GM12878 (cell line): ENCODE measurements at regions not wholly inside any gene's neighbourhood (a gene's known extent, or its start where the extent isn't known, plus 50 kb on each side); places are given as distances from the start of the nearest gene placed in this dataset.

Source experiments
- ATAC-seq: fragments of 200-7000 bp; cut with Tn5 transposase; 3 replicates; pipeline ENCODE4 v1.9.1; 2020; ENCODE audit warnings: mild to moderate bottlenecking, moderate library complexity
- BruUV-seq: library from RNA; stranded (reverse); fragments of 400-500 nt; replicated peaks from 2 replicates; lab custom pipeline; 2021; lab: Mats Ljungman, UMichigan
- CTCF ChIA-PET: fragments of 300-600 bp; sonication (Branson Sonifier 250); formaldehyde crosslinking; extraction: SDS; loops from one replicate; lab custom pipeline; 2021; ENCODE audit warnings: inconsistent platforms; lab: Yijun Ruan, JAX
- POLR2A ChIA-PET: fragments of 350-600 bp; formaldehyde crosslinking; extraction: SDS; loops from one replicate; lab custom pipeline; 2021; ENCODE audit warnings: inconsistent platforms; lab: Charles Lee
- RAD21 ChIA-PET: fragments of 300-600 bp; sonication (Branson Sonifier 250); formaldehyde crosslinking; loops from one replicate; lab custom pipeline; 2023; ENCODE audit warnings: antibody characterized with exemption; ENCODE audit not compliant: unreplicated experiment; lab: Charles Lee
- SMC1A ChIA-PET: fragments of 300-600 bp; sonication (Branson Sonifier 250); formaldehyde crosslinking; loops from one replicate; lab custom pipeline; 2023; ENCODE audit not compliant: unreplicated experiment, uncharacterized antibody; lab: Charles Lee
- DNase-seq: peaks from one replicate; pipeline ENCODE4 v3.0.0-alpha.2; 2011; ENCODE audit warnings: low read depth, low spot score
- FAIRE-seq: peaks from 3 replicates; lab custom pipeline; 2011; peaks lifted over from hg19 to GRCh38; lab: Jason Lieb, UNC
- H2AFZ ChIP-seq: 2 replicates; pipeline ENCODE4 v1.6.0; 2011; ENCODE audit warnings: low read depth, low read length, control low read depth; ENCODE audit not compliant: control insufficient read depth
- H3K27ac ChIP-seq: 2 replicates; pipeline ENCODE4 v1.5.1; 2011; ENCODE audit warnings: control low read depth; ENCODE audit not compliant: control insufficient read depth, insufficient read depth
- H3K27me3 ChIP-seq, 2 experiments: replicated peaks in 1 of 2; 2 replicates each; pipeline versions ENCODE4 v1.6.0 to v1.6.1; 2011; ENCODE audit warnings: low read length in 1 of 2; ENCODE audit not compliant: control insufficient read depth in 2 of 2, insufficient read depth in 2 of 2
- H3K36me3 ChIP-seq, 2 experiments: 2 replicates each; pipeline ENCODE4 v1.5.1; 2011; ENCODE audit warnings: low read length in 1 of 2; ENCODE audit not compliant: control insufficient read depth in 2 of 2, insufficient read depth in 2 of 2
- H3K4me1 ChIP-seq: 2 replicates; pipeline ENCODE4 v1.6.1; 2011; ENCODE audit warnings: mild to moderate bottlenecking, low read length, moderate library complexity, mixed read lengths; ENCODE audit not compliant: control insufficient read depth, insufficient read depth
- H3K4me2 ChIP-seq: 2 replicates; pipeline ENCODE4 v1.6.0; 2011; ENCODE audit warnings: control low read depth; ENCODE audit not compliant: control insufficient read depth, insufficient read depth
- H3K4me3 ChIP-seq: fragments of 200-600 bp; sonication (generic); 2 replicates; pipeline ENCODE4 v1.5.1; 2016
- H3K79me2 ChIP-seq: 2 replicates; pipeline ENCODE4 v1.6.0; 2011; ENCODE audit warnings: low read length; ENCODE audit not compliant: control insufficient read depth, insufficient read depth
- H3K9ac ChIP-seq: 2 replicates; pipeline ENCODE4 v1.8.0; 2011; ENCODE audit warnings: low read length, control low read depth, mixed read lengths; ENCODE audit not compliant: control insufficient read depth, insufficient read depth
- H3K9me3 ChIP-seq: replicated peaks from 3 replicates; pipeline ENCODE4 v1.5.1; 2011; ENCODE audit warnings: mild to moderate bottlenecking, low read length; ENCODE audit not compliant: control insufficient read depth, insufficient read depth
- H4K20me1 ChIP-seq: 2 replicates; pipeline ENCODE4 v1.6.0; 2011; ENCODE audit not compliant: control insufficient read depth, insufficient read depth
- NFIC ChIP-seq: IDR thresholded peaks from 2 replicates; pipeline ENCODE4 v1.6.1; 2012; ENCODE audit warnings: low read depth, mild to moderate bottlenecking, inconsistent platforms, low read length, moderate library complexity
- RAD21 ChIP-seq: IDR thresholded peaks from 2 replicates; pipeline ENCODE4 v1.6.1; 2011; ENCODE audit warnings: mild to moderate bottlenecking, low read depth, low read length, moderate library complexity; ENCODE audit not compliant: insufficient read depth
- RFX5 ChIP-seq: IDR thresholded peaks from 2 replicates; pipeline ENCODE4 v1.6.1; 2011; ENCODE audit warnings: low read depth, low read length, improper control_type of control experiment
- SMC3 ChIP-seq: IDR thresholded peaks from 2 replicates; pipeline ENCODE4 v1.6.1; 2011; ENCODE audit warnings: low read length, improper control_type of control experiment, borderline replicate concordance
- WGBS: methylation state at CpG from one replicate; pipeline ENCODE4 v1.1.6; 2016; ENCODE audit warnings: low lambda C conversion rate; ENCODE audit not compliant: insufficient replicate concordance, insufficient coverage; ENCODE audit errors: missing lambda C conversion rate; 5-methylcytosine and 5-hydroxymethylcytosine counted together
- in situ Hi-C: fragments of 300-500 bp; cut with MboI; formaldehyde crosslinking; loops from 9 replicates; pipeline ENCODE4 v1.14.3; 2018; ENCODE audit warnings: mixed read lengths
- intact Hi-C: fragments of 100-400 bp; cut with micrococcal nuclease; formaldehyde crosslinking; loops from one replicate; pipeline ENCODE4 v1.14.2; 2022; ENCODE audit not compliant: unreplicated experiment
- TF ChIP-seq, protein P1 (sequence below), 3 experiments: IDR thresholded peaks in 2 of 3; conservative IDR thresholded peaks in 1 of 3; 2 replicates each; pipeline ENCODE4 v1.5.1; 2011; ENCODE audit warnings: low read depth in 3 of 3, low read length in 3 of 3, mild to moderate bottlenecking in 3 of 3, control low read depth in 2 of 3, moderate library complexity in 2 of 3, inconsistent platforms in 1 of 3, mixed read lengths in 1 of 3; ENCODE audit not compliant: control insufficient read depth in 2 of 3, insufficient read depth in 1 of 3; ENCODE audit errors: extremely low read depth in 1 of 3

DNA sequence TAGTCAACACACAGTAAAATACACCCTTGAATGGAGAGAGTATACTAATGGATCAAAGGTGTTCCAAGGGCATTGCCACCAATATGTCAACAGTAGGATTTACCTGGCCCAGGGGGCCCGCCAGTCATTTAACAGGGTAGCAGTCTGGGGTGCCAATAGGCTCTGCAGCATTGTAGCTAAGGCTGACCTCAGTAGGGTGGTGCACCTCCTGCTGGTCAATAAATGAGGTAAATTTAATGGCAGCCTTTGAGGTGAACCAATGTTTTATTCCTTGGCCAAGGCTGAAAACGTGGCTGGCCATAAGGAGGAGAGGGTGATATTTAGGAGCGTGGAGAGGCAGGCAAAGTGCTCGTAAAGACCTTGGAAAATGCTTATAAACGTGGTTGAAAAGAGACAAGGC is 147.2 kb downstream of the RPS12 start:
- peak; percentile 37; the same call in 1 of the 2 replicates for TF ChIP-seq SMC3
- no peak for TF ChIP-seq RFX5
- TF ChIP-seq RAD21: peak; percentile 24; the same call in 1 of the 2 replicates
- TF ChIP-seq, protein P1, sequence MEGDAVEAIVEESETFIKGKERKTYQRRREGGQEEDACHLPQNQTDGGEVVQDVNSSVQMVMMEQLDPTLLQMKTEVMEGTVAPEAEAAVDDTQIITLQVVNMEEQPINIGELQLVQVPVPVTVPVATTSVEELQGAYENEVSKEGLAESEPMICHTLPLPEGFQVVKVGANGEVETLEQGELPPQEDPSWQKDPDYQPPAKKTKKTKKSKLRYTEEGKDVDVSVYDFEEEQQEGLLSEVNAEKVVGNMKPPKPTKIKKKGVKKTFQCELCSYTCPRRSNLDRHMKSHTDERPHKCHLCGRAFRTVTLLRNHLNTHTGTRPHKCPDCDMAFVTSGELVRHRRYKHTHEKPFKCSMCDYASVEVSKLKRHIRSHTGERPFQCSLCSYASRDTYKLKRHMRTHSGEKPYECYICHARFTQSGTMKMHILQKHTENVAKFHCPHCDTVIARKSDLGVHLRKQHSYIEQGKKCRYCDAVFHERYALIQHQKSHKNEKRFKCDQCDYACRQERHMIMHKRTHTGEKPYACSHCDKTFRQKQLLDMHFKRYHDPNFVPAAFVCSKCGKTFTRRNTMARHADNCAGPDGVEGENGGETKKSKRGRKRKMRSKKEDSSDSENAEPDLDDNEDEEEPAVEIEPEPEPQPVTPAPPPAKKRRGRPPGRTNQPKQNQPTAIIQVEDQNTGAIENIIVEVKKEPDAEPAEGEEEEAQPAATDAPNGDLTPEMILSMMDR (IDR thresholded peaks at IDR 0.05 in 2 of 3, conservative IDR thresholded peaks at IDR 0.05 in 1 of 3; ENCODE audit: control insufficient read depth in 2 of 3, extremely low read depth in 1 of 3, insufficient read depth in 1 of 3, low read depth in 3 of 3, low read length in 3 of 3): peak; percentile 17 to 35 (median 22); a peak in 5 of 6 replicates
- no peak for TF ChIP-seq NFIC
- H3K4me3 ChIP-seq: no peak overlapping the region
- H3K4me1 ChIP-seq: no peaks in the 10 kb centered on the region; the same call in 1 of the 2 replicates
- peak; percentile 53 for ATAC-seq
- CTCF ChIA-PET: interaction anchor here (0.6 to 4.1 kb wide), 11 partner anchors 9 to 1136 kb away, joined by 3 to 44 read pairs (median 3); no protein-coding TSS in a partner anchor
- no peaks in the 10 kb centered on the region for H4K20me1 ChIP-seq
- POLR2A ChIA-PET: no interaction called here
- SMC1A ChIA-PET: interaction anchor here (0.8 to 2.7 kb wide), 7 partner anchors 8 to 139 kb away, joined by 3 to 15 read pairs (median 3); no protein-coding TSS in a partner anchor
- H3K36me3 ChIP-seq: no peaks in the 10 kb centered on the region
- no peak overlapping the region for H3K9ac ChIP-seq
- RAD21 ChIA-PET: interaction anchor here (2.2 to 2.8 kb wide), 2 partner anchors 131 to 955 kb away, joined by 10 to 14 read pairs; no protein-coding TSS in a partner anchor
- no peak overlapping the region for H2AFZ ChIP-seq
- H3K4me2 ChIP-seq: no peak overlapping the region
- FAIRE-seq: no peak
- intact Hi-C loops: loop anchor here (1.0 to 10.0 kb wide), 5 partner anchors 81 to 953 kb away; no protein-coding TSS in a partner anchor
- WGBS: 0% methylated on average over 5 of the region's 5 CpGs
- no peaks in the 10 kb centered on the region for H3K9me3 ChIP-seq
- no peak overlapping the region for H3K27ac ChIP-seq
- DNase-seq: no peak
- BruUV-seq: no TSS peak
- H3K27me3 ChIP-seq: no peaks in the 10 kb centered on the region
- no peaks in the 10 kb centered on the region for H3K79me2 ChIP-seq
- in situ Hi-C loops: loop anchor here (5.0 to 10.0 kb wide), 3 partner anchors 124 to 593 kb away; no protein-coding TSS in a partner anchor
